Brain microvascular endothelial cell (primary cell): ENCODE measurements at regions not wholly inside any gene's neighbourhood (a gene's known extent, or its start where the extent isn't known, plus 50 kb on each side); places are given as distances from the start of the nearest gene placed in this dataset.

Experiments used
- DNase-seq: peaks from one replicate; pipeline ENCODE4 v3.0.0-alpha.2; 2020
- H3K27ac ChIP-seq: fragments of 250-450 bp; sonication (Bioruptor Pico); 2 replicates; pipeline ENCODE4 v1.5.1; 2020; ENCODE audit warnings: mild to moderate bottlenecking, moderate library complexity
- H3K27me3 ChIP-seq: fragments of 250-450 bp; sonication (Bioruptor Pico); replicated peaks from 2 replicates; pipeline ENCODE4 v1.5.1; 2020; ENCODE audit warnings: mild to moderate bottlenecking
- H3K36me3 ChIP-seq: fragments of 250-450 bp; sonication (Bioruptor Pico); replicated peaks from 2 replicates; pipeline ENCODE4 v1.5.1; 2020; ENCODE audit warnings: mild to moderate bottlenecking
- H3K4me3 ChIP-seq: 2 replicates; pipeline ENCODE4 v1.5.1; 2011; ENCODE audit warnings: low read depth, mild to moderate bottlenecking, control low read depth, low read length, moderate library complexity
- in situ Hi-C: cut with HindIII; loops from 2 replicates; pipeline ENCODE4 v1.10.0; 2017; ENCODE audit warnings: low sequenced_read_pairs, low pct_ligation_motif_present
- TF ChIP-seq, protein P1 (sequence below): IDR thresholded peaks from 2 replicates; pipeline ENCODE4 v1.5.1; 2011; ENCODE audit warnings: low read depth, mild to moderate bottlenecking, moderate library complexity, low read length, control low read depth, inconsistent platforms; ENCODE audit errors: missing control alignments

DNA sequence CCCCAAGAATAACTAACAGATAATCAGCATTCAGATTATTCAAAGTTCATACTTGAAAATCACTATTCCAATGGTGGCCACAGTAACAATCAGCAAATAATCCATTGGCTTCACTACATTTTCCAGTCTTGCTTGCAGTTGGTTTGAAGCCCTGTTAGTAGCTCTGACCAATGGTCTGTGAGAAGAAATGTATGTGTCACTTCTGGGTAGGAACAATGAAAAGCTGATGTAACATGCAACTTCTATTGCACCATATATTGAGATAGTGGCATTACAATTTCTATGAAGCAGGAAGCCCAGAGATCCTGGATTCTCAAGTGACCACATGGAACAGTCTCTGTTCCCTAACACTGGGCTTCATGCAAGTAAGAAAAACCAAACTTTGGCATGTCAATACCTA, 250.9 kb upstream of the DAB1 start:
- in situ Hi-C loops: no loop called here
- Histone ChIP-seq H3K27me3 (no peaks in the 10 kb centered on the region), H3K36me3 (no peaks in the 10 kb centered on the region), H3K4me3 (no peak overlapping the region), H3K27ac (no peak overlapping the region)
- TF ChIP-seq, protein P1, sequence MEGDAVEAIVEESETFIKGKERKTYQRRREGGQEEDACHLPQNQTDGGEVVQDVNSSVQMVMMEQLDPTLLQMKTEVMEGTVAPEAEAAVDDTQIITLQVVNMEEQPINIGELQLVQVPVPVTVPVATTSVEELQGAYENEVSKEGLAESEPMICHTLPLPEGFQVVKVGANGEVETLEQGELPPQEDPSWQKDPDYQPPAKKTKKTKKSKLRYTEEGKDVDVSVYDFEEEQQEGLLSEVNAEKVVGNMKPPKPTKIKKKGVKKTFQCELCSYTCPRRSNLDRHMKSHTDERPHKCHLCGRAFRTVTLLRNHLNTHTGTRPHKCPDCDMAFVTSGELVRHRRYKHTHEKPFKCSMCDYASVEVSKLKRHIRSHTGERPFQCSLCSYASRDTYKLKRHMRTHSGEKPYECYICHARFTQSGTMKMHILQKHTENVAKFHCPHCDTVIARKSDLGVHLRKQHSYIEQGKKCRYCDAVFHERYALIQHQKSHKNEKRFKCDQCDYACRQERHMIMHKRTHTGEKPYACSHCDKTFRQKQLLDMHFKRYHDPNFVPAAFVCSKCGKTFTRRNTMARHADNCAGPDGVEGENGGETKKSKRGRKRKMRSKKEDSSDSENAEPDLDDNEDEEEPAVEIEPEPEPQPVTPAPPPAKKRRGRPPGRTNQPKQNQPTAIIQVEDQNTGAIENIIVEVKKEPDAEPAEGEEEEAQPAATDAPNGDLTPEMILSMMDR: no peak
- DNase-seq: no peak

DNA sequence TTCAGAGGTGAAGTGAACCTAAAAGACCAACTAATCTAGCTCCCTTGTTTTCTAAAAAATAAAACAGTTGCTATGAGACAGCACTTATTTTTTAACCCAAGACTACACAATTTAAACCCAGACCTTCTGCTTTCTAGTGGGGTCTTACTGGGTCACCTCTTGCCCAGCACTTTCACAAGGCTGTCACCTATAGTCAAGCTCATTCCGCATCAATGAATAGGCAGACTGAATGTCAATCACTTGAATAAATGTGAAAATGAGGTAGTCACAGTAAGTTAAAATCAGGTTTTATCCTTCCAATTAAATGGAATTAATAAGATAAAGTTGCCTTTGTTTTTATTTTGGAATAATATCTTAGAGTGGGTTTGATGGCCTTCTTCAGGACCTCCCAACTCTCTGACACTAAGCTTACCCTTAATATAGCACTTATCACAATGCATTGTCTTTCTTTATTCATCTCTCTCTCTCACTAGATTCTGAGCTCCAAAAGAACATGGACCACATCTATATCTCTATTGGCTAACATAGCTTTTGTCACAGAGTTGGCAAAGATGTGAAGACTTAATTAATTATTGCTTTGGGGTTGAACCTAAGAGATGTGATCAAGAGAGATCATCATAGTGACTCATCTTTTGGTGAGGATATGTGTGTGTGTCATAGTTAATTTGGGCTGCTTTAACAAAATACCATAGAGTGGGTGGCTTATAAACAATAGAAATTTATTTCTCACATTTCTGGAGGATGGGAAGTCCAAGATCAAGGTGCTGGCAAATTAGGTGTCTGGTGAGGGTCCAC, 248.7 kb upstream of the DAB1 start:
- Histone ChIP-seq H3K4me3 (no peak overlapping the region), H3K27ac (no peak overlapping the region), H3K27me3 (no peaks in the 10 kb centered on the region), H3K36me3 (no peaks in the 10 kb centered on the region)
- in situ Hi-C loops: no loop called here
- no peak for DNase-seq
- TF ChIP-seq, protein P1: no peak

- in situ Hi-C loops: no loop called here
- TF ChIP-seq, protein P1: no peak
- H3K27me3 ChIP-seq: no peaks in the 10 kb centered on the region
- no peak overlapping the region for H3K4me3 ChIP-seq
- DNase-seq: no peak
- H3K27ac ChIP-seq: no peak overlapping the region
- no peaks in the 10 kb centered on the region for H3K36me3 ChIP-seq
These were observed 247.9 kb upstream of the DAB1 start for GRCh38 chr1:57671750-57672149.

DNA sequence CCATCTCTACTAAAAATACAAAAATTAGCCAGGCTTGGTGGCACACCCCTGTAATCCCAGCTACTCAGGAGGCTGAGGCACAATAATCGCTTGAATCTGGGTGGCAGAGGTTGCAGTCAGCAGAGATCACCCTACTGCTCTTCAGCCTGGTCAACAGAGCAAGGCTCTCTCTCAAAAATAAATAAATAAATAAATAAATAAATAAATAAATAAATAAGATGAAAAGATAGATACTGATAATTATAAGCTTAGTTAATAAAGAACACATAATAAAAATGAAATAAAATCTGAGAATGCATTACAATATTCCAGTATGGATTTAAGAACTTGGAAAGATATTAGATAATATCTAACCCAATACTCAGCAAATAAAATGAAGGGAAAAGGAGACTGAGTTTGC, 235.9 kb upstream of the DAB1 start:
- Histone ChIP-seq H3K27me3 (no peaks in the 10 kb centered on the region), H3K4me3 (no peak overlapping the region), H3K27ac (no peak overlapping the region), H3K36me3 (no peaks in the 10 kb centered on the region)
- DNase-seq: no peak
- TF ChIP-seq, protein P1: no peak
- in situ Hi-C loops: no loop called here

- Histone ChIP-seq H3K27me3 (no peaks in the 10 kb centered on the region), H3K36me3 (no peaks in the 10 kb centered on the region), H3K4me3 (no peak overlapping the region), H3K27ac (no peak overlapping the region)
- TF ChIP-seq, protein P1: no peak
- no peak for DNase-seq
- in situ Hi-C loops: no loop called here
These were observed 231.3 kb upstream of the DAB1 start for GRCh38 chr1:57655161-57655560.

GRCh38 chr1:57644667-57645066, 220.8 kb upstream of the DAB1 start:
- no peaks in the 10 kb centered on the region for H3K36me3 ChIP-seq
- in situ Hi-C loops: no loop called here
- H3K27me3 ChIP-seq: no peaks in the 10 kb centered on the region
- no peak overlapping the region for H3K27ac ChIP-seq
- DNase-seq: no peak
- TF ChIP-seq, protein P1: no peak
- H3K4me3 ChIP-seq: no peak overlapping the region
